ENCODE measurements at regions not wholly inside any gene's neighbourhood (a gene's known extent, or its start where the extent isn't known, plus 50 kb on each side); places are given as distances from the start of the nearest gene placed in this dataset.

DNA sequence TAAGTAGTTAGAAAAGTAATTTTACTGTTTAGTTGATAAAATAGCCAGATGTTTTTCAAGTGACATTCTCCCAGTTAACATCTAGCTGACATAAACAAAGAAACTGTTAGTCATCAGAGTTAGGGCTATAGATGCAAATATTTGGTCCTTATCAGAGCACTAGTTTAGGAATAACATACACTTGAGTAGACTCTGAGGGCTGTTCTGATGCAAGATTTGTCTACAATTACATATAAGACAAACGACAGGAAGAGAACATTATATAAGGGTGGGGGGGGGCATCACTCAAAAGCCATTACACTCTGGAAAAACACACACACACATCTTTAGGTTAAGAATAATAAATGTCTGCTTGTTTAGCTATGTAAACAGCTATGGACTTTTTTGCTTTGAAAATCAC, 554.4 kb upstream of the LRRTM1 start:
- TF ChIP-seq TAF1 (IDR thresholded peaks at IDR 0.05; ENCODE audit: borderline replicate concordance, low read depth, low read length): no peak
- TF ChIP-seq EZH2 (IDR thresholded peaks at IDR 0.05; ENCODE audit: borderline replicate concordance, control insufficient read depth, low read depth, low read length): no peak
- TF ChIP-seq, protein P1, sequence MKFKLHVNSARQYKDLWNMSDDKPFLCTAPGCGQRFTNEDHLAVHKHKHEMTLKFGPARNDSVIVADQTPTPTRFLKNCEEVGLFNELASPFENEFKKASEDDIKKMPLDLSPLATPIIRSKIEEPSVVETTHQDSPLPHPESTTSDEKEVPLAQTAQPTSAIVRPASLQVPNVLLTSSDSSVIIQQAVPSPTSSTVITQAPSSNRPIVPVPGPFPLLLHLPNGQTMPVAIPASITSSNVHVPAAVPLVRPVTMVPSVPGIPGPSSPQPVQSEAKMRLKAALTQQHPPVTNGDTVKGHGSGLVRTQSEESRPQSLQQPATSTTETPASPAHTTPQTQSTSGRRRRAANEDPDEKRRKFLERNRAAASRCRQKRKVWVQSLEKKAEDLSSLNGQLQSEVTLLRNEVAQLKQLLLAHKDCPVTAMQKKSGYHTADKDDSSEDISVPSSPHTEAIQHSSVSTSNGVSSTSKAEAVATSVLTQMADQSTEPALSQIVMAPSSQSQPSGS (IDR thresholded peaks at IDR 0.05; ENCODE audit: low read length): no peak
- no peak for TF ChIP-seq POLR2A (IDR thresholded peaks at IDR 0.05; ENCODE audit: low read depth, low read length)
- no peak for TF ChIP-seq HCFC1 (IDR thresholded peaks at IDR 0.05; ENCODE audit: low read length)
- TF ChIP-seq RB1 (IDR thresholded peaks at IDR 0.05; ENCODE audit: borderline replicate concordance): no peak
- TF ChIP-seq RBBP5 (conservative IDR thresholded peaks at IDR 0.05): no peak
- TF ChIP-seq MEF2A (IDR thresholded peaks at IDR 0.05; ENCODE audit: insufficient read depth, low read depth, low read length): no peak
- no peak for TF ChIP-seq POLR2AphosphoS5 (IDR thresholded peaks at IDR 0.05; ENCODE audit: low read length)
- TF ChIP-seq, protein P2, sequence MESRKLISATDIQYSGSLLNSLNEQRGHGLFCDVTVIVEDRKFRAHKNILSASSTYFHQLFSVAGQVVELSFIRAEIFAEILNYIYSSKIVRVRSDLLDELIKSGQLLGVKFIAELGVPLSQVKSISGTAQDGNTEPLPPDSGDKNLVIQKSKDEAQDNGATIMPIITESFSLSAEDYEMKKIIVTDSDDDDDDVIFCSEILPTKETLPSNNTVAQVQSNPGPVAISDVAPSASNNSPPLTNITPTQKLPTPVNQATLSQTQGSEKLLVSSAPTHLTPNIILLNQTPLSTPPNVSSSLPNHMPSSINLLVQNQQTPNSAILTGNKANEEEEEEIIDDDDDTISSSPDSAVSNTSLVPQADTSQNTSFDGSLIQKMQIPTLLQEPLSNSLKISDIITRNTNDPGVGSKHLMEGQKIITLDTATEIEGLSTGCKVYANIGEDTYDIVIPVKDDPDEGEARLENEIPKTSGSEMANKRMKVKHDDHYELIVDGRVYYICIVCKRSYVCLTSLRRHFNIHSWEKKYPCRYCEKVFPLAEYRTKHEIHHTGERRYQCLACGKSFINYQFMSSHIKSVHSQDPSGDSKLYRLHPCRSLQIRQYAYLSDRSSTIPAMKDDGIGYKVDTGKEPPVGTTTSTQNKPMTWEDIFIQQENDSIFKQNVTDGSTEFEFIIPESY (IDR thresholded peaks at IDR 0.05): no peak
- no peak for TF ChIP-seq RFX5 (IDR thresholded peaks at IDR 0.05; ENCODE audit: low read depth, low read length)
- TF ChIP-seq, protein P3, sequence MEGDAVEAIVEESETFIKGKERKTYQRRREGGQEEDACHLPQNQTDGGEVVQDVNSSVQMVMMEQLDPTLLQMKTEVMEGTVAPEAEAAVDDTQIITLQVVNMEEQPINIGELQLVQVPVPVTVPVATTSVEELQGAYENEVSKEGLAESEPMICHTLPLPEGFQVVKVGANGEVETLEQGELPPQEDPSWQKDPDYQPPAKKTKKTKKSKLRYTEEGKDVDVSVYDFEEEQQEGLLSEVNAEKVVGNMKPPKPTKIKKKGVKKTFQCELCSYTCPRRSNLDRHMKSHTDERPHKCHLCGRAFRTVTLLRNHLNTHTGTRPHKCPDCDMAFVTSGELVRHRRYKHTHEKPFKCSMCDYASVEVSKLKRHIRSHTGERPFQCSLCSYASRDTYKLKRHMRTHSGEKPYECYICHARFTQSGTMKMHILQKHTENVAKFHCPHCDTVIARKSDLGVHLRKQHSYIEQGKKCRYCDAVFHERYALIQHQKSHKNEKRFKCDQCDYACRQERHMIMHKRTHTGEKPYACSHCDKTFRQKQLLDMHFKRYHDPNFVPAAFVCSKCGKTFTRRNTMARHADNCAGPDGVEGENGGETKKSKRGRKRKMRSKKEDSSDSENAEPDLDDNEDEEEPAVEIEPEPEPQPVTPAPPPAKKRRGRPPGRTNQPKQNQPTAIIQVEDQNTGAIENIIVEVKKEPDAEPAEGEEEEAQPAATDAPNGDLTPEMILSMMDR (IDR thresholded peaks at IDR 0.05 in 2 of 3, conservative IDR thresholded peaks at IDR 0.05 in 1 of 3; ENCODE audit: control insufficient read depth in 2 of 3, extremely low read depth in 1 of 3, insufficient read depth in 1 of 3, low read depth in 3 of 3, low read length in 3 of 3): no peak
- no peak for TF ChIP-seq SP1 (IDR thresholded peaks at IDR 0.05; ENCODE audit: low read depth, low read length)
